NCI-H748 treated with DMSO at 0.1 percent for 48 hours (cell line): ENCODE measurements at regions not wholly inside any gene's neighbourhood (a gene's known extent, or its start where the extent isn't known, plus 50 kb on each side); places are given as distances from the start of the nearest gene placed in this dataset.
"Not testable (repeated sequence)": the region's sequence is repeated elsewhere in the genome, so short reads cannot be mapped to it uniquely, and the experiment has no call there.

Experiments
- DNase-seq: peaks from one replicate; lab custom pipeline; 2025; lab: John Stamatoyannopoulos, UW

- DNase-seq = no peak
Measured at GRCh38 chr5:44543511-44543910, 154.3 kb upstream of the FGF10 start.

DNA sequence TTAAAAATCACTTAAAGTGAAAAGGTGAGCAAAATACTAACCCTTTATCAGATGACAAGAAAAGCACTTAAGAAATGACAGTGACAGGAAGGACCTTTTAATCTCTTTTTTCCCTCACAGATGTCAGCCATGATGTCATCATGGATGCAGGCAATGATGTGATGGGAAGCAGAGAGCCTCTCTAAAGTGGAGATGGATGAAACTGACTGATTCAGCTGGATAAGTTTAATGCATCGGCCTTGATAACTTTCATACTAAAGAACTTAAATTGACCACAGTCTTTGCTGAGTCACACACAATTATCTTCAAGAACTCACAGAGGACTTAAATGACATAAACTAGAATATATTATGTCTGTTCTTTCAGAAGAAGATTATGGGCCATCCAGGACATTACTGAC lies 153.2 kb upstream of the FGF10 start:
- no peak for DNase-seq

GRCh38 chr5:44539602-44539919 lies 150.3 kb upstream of the FGF10 start:
- no peak for DNase-seq

GRCh38 chr5:44538797-44539601 lies 149.8 kb upstream of the FGF10 start:
- DNase-seq = no peak

GRCh38 chr5:44536650-44537260 lies 147.5 kb upstream of the FGF10 start:
- DNase-seq = peak; percentile 34

DNA sequence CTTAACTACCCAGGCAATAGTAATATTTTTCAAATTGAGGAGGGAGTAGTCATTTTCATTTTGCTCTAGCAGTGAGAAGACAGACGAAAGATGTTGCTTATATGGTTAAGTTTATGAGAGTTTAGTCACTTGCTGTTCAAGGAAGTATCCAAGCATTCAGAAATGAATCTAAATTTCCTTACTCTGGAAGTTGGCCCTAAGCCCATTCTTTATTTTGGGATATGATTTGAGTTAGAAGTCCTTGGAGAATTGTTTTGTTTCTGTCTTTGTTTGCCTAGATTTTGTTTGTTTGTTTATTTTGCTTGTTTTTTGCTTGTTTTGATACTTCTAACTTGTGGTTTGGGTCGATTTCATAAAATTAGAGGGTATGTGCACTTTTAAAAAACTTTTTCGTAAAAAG lies 146.4 kb upstream of the FGF10 start:
- DNase-seq = no peak

DNA sequence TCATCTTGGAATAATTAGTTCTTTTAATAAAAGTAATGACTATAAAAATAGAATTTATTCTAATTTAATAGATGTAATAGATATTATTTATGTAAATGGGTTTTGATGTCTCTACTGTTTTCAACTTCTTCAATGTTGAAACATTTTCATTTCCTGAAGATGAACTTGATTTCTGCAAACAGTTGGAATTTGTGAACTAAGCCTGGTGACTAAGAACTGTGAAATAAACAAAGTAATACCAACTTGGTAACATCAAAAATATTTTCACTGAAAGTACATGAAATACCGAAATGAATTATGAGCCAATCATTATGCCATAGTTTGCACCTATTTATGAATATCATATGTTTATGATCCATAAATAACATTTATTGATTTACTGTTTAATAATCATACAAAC lies 143.8 kb upstream of the FGF10 start:
- no peak for DNase-seq

DNA sequence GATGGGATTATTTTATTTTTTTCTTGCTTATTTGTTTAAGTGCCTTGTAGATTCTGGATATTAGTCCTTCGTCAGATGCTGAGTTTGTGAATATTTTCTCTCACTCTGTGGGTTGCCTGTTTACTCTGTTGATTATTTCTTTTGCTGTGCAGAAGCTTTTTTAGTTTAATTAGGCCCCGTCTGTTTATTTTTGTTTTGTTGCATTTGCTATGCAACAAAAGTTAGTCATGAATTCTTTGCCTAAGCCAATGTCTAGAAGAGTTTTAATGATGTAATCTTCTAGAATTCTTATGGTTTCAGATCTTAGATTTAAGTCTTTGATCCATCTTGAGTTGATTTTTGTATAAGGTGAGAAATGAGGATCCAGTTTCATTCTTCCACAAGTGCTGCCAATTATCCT lies 142.5 kb upstream of the FGF10 start:
- not testable (repeated sequence) for DNase-seq

GRCh38 chr5:44530783-44531182 lies 141.6 kb upstream of the FGF10 start:
- DNase-seq = not testable (repeated sequence)

DNA sequence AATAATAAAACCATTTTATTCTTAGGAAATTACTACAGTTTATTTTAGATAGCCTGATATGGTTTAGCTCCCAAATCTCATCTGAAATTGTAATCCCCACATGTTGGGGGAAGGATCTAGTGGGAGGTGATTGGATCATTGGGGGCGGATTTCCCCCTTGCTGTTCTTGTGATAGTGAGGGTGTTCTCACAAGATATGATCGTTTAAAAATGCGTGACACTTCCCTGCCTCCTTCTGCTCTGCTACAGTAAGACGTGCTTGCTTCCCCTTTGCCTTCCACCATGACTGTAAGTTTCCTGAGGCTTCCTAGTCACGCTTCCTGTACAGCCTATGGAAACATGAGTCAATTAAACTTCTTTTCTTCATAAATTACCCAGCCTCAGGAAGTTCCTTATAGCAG lies 122.4 kb upstream of the FGF10 start:
- DNase-seq = no peak

- DNase-seq = peak; percentile 41
Measured at GRCh38 chr5:44506561-44506960, 117.3 kb upstream of the FGF10 start.

- no peak for DNase-seq
Measured at GRCh38 chr5:44499381-44499780, 110.2 kb upstream of the FGF10 start.

- no peak for DNase-seq
Measured at GRCh38 chr5:44497606-44498005, 108.4 kb upstream of the FGF10 start.

GRCh38 chr5:44495280-44495679 lies 106.1 kb upstream of the FGF10 start:
- no peak for DNase-seq

DNA sequence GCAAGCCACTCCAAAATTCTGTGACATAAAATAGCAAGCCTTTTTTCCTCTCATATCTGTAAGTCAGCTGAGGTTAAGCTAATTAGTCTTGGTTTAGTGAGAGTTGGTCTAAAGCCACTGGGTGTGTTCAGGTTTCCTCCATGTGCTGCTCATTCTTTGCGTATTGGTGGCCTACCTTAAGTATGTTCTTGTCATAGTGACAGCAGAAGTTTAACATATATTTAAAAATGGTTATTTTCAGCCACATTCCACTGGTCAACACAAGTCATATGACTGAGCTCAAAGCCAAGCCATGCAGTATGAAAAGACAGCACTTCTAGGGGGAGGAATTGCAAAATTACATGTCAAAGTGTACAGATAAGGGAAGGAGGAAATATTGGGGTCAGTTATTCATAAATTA lies 100.5 kb upstream of the FGF10 start:
- DNase-seq = no peak

- no peak for DNase-seq
Measured at GRCh38 chr5:44486591-44486990, 97.4 kb upstream of the FGF10 start.

- no peak for DNase-seq
Measured at GRCh38 chr5:44454002-44454401, 64.8 kb upstream of the FGF10 start.

- DNase-seq = no peak
Measured at GRCh38 chr5:44446399-44446798, 57.2 kb upstream of the FGF10 start.

GRCh38 chr5:44443172-44443571 lies 54.0 kb upstream of the FGF10 start:
- no peak for DNase-seq

- no peak for DNase-seq
Measured at GRCh38 chr5:44441460-44441859, 52.2 kb upstream of the FGF10 start.

DNA sequence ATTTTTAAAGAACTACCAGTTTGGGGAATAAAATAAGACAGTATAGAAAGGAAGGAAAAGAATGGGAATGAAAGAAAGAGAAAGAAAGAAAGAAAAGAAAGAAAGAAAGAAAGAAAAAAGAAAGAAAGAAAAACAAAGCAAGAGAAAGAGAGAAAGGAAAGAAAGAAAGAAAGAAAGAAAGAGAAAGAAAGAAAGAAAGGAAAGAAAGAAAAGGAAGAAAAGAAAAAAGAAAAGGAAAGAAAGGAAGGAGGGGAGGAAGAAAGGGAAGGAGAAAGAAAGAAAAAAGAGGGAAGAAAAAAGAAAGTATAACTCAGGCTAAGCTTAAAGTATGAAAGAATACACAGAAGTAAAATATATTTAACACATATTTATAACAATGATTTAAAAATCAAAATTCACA lies 51.0 kb upstream of the FGF10 start:
- DNase-seq = no peak
